HG02973 (cell line): ENCODE measurements at regions not wholly inside any gene's neighbourhood (a gene's known extent, or its start where the extent isn't known, plus 50 kb on each side); places are given as distances from the start of the nearest gene placed in this dataset.

Source experiments
- ATAC-seq: cut with Tn5 transposase; IDR thresholded peaks from one replicate; pipeline ENCODE4 v1.9.1; 2021; ENCODE audit warnings: moderate library complexity; ENCODE audit not compliant: unreplicated experiment

DNA sequence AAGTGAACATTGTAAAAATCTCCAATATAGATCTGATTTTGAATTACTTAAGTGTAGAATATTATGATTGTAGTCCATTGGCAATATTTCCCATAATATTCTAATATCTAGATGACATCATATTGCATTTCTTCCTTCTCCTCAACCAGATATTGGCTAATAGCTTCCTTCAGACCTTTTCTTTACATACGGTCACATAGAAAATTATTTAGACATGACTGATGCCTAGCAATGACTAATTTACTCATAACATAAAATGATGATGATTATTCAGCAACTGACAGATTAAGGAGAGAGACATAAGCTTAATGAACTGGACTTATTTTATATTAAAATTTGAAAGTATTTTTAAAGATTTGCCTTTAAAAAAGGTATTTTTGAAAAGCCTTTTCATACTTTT, 1287.6 kb downstream of the STIM2 start:
- ATAC-seq = no peak

DNA sequence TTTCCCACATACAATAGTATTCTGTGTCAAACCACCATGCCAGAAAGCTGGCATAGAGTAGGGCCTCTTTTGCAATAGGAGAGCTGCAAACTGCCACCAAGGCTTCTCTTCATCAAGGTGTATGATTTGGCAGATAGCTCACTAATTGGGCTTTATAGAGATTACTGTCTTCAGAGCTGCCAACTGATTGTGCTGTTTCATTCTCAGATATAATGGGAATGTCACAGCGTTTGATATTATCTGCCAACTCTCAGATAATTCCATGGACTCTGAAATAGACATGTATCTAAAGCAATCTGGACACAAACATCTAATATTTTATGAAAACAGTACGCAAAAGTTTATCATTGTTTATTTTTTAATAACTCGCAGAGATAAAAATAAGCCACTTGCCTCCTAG, 1289.1 kb downstream of the STIM2 start:
- ATAC-seq = no peak

DNA sequence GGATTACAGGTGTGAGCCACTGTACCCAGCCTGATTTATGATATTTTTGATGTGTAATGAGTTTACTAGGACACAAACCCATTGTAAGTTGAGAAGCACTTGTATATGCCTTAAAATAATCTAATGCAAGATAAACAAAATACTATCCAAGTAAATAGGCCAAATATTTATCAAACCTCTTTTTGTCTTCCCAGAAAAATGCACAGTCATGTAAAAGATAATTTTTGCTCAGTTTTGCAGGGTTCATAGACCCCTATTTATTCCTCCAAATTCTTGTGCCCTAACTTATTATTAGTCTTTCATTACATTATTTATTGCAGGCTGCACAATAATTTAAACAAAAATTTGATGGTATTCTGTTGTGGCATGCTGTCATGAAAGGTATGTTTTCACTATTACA, 1290.7 kb downstream of the STIM2 start:
- no peak for ATAC-seq

DNA sequence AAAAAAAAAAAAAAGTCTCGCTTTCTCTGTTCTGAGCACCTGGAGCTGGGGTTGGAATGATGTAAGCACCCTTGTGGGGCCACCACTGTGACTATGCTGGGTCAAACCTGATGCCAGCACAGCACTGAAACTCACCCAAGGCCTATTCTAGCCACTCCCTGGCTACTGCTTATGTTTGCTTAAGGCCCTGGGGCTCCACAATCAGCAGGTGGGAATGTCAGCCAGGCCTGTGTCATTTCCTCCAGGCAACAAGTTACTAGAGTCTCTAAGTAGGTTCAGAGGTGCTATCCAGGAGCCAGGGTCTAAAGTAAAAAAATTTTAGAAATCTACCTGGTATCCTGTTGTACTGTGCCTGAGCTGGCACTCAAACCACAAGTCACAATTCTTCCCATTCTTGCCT, 1306.8 kb downstream of the STIM2 start:
- ATAC-seq = no peak

DNA sequence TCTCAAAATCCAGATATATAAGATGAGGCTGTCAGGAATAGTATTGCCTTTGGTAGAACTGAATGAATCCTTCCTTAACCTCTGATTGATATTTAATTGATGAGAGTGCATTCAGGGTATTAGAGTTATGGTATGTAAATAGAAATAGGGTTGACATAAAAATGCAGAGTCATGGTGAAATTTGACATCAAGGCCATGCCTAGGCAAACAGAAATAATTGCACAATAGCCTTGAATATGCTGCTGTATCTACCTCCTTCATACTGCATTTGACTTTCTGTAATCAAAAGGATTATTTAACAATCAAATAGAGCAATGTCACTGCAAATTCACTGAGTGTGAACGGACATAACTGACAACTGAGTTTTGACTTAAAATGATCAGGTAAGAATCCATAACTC, 1316.3 kb downstream of the STIM2 start:
- no peak for ATAC-seq

DNA sequence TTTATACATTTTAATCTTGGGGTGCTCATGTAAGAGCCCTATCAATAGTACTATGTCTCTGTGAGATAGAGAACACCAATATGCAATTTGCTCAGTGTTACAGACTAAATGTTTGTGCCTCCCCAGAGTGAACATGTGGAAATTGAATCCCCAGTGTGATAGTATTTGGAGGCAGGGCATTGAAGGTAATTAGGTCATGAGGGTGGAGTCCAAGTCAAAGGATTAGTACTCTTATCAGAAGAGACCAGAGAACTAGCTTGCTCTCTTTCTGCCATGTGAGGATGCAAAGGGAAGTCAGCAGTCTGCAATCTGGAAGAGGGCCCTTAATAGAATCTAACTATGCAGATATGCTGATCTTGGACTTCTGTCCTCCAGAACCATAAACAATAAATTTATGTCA, 1317.0 kb downstream of the STIM2 start:
- ATAC-seq = no peak

DNA sequence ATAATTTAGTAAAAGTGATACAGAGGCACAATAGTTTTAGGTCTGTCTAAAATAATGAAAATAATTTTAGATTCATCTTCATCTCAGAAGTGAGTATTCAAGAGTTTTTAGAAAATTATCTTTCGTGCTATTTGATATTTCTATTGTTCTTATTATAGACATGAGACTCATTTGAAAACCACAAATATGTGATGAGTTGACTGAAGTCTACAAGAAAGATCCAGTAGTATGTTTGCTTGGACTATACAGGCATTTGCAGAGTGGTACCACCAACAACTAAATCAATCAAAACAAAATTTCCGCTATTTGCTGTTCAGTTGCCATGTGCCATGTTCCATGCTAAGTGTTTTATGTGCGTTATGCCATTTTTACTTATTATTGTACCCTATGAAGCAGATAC, 1318.5 kb downstream of the STIM2 start:
- ATAC-seq = no peak

DNA sequence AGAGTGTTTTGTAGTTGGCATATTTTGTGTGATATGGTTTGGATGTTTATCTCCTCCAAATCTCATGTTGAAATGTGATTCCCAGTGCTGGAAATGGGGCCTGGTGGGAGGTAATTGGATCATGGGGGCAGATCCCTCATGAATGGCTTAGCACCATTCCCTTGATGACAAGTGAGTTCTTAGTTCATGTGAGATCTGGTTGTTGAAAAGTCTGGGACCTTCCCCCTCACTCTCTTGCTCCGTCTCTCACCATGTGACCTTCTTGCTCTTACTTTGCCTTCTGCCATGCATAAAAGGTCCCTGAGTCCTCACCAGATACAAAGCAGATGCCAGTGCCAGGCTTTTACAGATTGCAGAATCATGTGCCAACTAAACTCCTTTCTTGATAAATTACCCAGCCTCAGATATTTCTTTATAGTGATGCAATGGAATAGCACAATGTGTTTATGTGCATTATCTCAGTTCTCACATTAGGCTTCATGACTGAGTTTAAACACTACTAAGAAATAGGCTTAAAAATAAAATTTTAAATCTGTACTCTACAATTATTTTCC, 1348.8 kb downstream of the STIM2 start:
- ATAC-seq = no peak

DNA sequence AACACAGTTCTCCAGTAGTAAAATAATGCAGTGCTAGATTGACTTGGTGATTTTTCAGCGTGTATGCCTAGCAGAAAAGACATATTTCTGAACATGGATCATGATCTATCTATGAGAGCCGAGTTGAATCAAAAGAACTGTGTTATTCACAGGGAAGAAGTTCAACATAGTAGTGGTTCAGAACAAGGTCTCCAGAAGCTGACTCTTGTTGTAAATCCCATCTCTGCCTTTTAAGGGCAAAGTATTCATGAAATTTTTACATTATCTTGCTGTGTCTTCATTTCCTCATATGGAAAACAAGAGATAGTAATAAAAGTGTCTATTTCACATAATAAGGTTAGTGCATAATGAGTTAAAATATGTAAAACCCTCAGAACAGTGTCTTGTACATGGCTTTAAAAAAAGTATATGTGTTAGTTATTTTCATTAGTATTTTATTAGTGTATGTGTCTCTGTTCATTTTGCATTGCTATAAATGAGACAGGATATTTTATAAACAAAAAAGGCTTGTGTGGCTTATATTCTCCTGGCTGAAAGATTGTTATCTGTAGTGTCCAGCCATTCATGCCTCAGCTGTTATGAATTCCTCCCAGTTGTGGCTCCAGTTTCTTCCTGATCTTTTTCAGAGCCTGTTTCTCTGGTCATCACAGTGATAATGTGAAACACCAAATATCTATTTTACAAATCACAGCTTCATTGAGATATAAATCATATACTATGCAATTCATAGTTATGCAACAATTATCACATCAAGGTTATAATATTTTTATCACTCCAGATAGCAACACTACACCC, 1351.2 kb downstream of the STIM2 start:
- ATAC-seq = no peak

DNA sequence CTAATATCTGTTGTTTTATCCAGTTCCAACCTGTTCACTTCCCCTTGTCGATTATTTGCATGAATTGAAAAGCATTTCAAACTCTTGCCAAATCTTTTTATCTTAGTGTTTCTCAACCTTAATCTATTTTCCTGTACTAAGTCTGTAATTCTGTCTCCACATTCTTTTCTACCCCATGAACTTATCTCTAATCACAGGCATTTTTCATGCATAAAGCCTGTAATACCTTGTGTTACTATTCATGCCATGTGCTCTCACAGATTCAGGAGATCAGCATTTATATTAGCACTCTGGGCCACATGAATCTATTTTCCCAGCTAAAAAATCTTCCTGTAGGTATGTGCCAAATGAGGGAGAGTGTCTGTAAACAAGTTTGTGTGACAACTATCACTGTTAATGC, 1360.9 kb downstream of the STIM2 start:
- no peak for ATAC-seq

DNA sequence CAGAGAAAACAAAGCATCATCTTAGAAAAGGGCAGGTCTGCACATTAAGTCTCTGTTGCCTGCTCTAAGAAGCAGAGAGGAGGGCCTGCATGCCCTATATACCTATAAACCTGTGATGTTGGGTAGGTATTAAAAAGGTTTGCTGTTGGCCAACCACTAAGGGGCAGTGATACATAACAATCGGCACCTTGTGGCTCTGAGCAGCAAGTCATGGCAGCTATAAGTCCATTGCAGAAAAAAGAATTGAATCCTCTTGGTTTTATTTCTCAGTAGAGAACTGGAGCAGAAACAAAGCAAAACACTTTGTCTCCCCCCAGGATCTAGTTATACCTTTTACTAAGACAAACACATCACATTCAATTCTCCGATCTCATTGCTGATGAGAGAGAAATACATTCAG, 1364.4 kb downstream of the STIM2 start:
- no peak for ATAC-seq

DNA sequence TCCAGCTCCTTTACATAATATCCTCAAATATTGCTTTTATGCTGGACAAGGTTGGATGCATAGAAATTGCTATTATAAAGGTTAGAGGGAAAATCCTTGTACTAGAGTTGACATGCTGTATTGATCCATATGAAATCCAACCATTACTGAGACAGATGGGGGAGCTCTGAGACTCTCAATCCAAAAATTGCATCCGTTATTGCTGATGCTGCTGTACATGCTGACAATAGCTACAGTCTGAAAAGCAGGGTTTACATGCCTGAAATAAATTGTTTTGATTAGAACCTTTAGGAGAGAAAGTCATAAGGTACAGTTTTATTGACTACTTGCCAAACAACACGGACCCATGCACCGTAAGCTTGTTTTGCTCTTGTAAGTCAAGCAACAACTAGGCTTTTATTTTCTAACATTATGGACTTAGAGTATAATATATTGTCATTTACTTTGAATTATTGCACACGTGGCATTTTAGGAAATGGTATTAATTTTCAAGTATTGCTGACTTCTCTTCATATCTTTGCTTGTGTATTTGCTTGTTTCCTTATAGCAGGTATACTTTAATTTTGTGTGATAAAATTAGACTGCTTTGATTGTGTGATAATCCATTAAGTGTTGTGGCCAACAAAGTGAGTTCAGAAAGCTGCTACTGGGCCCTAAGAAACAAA, 1365.2 kb downstream of the STIM2 start:
- no peak for ATAC-seq

DNA sequence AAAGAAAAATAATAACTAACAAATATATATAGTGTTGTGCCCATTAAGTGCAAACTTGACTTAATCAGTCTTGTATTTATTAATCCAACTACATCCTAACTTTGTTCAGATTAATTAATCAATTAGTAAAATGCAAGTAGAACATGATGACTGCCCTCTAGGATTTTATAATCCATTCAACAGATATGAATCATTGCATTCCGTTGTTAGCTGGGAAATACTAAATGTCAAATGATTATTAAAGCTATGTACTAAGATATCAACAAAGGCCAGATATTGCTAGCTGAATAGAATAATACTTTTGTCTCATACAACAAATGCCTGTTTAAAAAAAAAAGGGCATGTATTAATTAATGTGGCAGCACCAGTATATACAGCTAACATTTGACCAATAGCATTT, 1366.3 kb downstream of the STIM2 start:
- ATAC-seq = no peak

DNA sequence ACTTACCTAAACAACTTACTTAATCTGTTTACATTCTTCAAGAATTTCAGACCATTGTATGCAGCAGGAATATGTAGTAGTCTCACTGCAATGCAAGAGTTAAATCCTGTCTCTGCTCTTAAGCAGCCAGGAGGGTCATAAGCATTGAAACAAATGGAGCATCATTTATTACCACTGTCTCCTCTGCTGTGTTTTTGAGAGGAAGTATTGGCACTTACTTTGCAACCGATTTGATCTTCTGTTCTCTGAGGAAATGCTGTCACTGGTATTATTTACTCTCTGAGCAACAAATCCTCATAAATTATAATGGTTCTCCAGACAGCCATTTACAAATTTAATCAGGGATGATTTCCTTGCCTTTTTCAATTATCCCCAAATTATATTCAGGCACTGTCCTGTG, 1367.1 kb downstream of the STIM2 start:
- no peak for ATAC-seq

DNA sequence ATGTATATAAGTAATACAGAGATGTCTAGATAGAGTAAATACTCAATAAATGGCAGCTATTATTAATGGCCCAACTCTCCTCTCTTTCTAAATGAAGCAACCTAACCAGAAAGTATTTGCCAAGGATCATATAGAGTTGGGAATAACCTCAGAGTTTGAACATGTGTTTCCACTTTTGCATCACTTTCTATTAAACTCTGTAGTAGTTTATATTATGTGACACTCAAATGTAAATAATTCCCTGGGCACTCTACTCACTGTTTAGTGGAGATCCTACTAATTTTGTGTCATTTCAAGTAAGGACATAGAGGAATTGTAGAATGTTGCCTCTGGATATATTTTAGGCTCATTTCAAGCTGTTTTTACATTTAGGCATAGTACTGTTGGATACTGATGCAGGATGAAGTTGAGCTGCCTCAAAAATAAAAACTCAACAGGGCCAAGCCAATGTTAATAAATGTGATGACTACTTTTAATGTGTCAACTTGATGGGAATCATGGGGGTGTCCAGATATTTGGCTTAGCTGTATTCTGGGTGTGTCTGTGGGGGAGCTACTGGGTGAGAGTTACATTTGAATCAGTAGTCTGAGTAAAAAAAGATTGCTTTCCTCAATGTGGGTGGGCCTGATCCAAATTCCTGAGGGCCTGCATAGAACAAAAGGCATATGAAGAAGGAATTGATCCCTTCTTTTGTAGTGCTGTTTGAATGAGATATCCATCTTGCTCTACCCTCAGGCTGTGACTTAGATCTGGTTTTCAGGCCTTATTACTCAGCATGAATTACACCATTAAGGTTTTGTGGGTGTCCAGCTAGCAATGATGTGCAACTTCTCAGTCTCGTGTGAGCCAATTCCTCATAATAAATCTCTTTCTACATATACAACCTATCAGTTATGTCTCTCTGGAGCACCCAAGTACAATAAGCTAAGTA, 1368.2 kb downstream of the STIM2 start:
- no peak for ATAC-seq

DNA sequence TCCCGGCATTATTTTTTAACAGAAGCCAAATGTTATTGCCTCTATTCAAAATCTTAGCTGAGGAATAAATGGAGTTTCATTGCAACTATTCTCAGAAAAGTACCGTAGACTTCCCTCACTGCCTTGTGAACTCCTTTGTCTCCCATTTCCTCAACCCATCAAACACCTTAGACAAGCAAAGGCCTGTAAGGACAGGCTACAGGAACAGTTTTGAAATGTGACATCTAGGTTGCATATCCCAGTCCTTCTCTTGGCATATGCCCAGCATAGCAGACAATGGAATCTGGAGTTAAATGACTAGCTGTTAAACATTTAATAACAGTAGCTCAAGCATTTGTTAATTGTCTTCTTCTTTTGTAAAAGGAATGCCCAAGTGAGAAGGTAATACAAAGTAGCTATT, 1371.7 kb downstream of the STIM2 start:
- no peak for ATAC-seq

DNA sequence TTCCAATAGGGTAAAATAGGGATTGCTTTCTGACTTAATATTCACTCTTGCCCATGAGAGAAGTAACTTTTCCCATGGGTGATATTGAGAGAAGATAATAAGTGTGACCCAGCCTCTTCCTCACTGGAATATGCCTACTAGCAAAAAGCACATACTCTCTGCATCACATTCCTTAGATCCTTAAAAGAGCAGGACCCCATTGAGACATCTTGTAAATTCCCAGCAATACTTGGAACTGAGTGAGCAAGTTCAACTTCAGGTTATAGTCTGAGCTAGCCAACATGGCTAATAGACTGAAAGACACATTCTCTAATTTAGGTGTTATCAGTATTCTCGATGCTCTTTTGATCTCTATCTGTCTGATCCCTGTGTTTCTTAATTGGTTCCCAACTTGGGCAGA, 1372.3 kb downstream of the STIM2 start:
- ATAC-seq = no peak

DNA sequence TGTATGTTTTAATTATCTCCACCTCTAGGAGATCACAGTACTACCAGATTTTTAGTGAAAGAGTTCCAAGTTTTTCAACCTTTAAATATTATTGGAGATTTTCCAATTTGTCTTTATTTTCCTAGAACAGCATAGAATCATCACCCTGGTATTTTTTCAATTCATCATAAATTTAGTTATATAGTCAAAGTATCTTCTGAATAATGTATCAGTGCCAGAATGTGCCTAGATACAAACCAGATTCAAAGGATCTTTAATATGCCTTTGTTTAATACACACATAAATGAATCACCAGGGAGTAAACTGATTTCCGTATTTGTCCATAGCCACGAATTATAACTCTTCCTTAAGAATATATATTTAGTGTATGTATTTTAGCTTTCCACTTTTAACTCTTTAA, 1373.1 kb downstream of the STIM2 start:
- ATAC-seq = no peak

DNA sequence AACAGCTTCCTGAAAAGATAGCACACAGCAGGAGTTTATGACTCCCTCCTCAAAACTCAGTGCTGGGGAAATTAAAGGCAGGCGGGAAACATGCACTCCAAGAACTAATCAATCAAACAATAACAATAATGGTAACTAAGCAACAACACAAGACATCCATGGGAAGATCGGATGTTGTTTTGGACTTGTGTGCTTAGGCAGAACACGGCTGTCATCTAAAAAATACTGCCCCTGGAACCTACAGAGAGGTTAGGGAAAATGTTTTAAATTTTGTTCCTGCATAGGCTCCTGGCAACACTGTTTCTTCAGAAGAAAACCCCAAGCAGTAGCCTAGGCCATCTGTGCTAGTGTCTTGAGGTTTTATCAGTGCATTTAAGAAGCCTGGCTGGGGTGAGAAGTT, 1378.2 kb downstream of the STIM2 start:
- ATAC-seq = no peak

DNA sequence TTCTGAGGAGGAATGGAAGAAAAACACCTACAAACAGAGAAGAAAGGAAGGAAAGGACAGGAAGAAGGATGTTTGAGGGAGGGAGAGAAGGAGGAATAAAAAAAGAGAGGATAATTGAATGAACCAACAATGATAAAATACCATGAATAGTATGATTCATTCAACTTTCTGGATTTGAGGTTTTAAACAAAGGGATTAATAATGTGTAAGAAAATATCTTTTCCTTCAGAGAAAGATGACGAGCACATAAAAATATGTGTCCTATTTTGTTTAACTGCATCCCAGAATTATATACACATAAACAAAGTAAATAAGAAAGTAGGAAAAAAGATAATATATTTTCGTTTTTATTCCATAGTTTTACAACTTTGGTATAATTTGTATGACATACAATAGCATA, 1380.4 kb downstream of the STIM2 start:
- no peak for ATAC-seq

DNA sequence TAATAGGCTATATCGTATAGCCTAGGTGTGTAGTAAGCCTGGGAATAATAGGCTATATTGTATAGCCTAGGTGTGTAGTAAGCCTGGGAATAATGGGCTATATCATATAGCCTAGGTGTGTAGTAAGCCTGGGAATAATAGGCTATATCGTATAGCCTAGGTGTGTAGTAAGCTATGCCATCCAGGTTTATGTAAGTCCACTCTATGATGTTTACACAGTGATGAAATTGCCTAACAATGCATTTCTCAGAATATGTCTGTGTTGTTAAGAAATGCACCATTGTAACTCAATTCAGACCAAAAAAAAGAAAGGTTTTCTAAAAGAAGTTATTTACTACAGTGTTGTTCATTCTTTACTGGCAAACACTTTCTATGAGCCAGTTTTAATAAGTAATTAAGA, 1387.2 kb downstream of the STIM2 start:
- ATAC-seq = no peak
